Parathyroid adenoma (tissue), 2 donors: ENCODE measurements at regions not wholly inside any gene's neighbourhood (a gene's known extent, or its start where the extent isn't known, plus 50 kb on each side); places are given as distances from the start of the nearest gene placed in this dataset.

ENCODE experiments used
- H2AFZ ChIP-seq: fragments of 300-600 bp; sonication (generic); one replicate; pipeline ENCODE4 v1.7.0; 2017; ENCODE audit warnings: antibody characterized with exemption, mild to moderate bottlenecking
- H3K27ac ChIP-seq: fragments of 300-600 bp; sonication (generic); one replicate; pipeline ENCODE4 v1.7.0; 2017
- H3K27me3 ChIP-seq: fragments of 300-600 bp; sonication (generic); one replicate; pipeline ENCODE4 v1.7.0; 2017; ENCODE audit warnings: low read length; ENCODE audit not compliant: control insufficient read depth, insufficient read depth
- H3K36me3 ChIP-seq: fragments of 300-600 bp; sonication (generic); one replicate; pipeline ENCODE4 v1.7.0; 2017; ENCODE audit warnings: low read length; ENCODE audit not compliant: control insufficient read depth, insufficient read depth
- H3K4me1 ChIP-seq: fragments of 300-600 bp; sonication (generic); one replicate; pipeline ENCODE4 v1.7.0; 2017; ENCODE audit warnings: control low read depth
- H3K4me2 ChIP-seq: fragments of 300-600 bp; sonication (generic); one replicate; pipeline ENCODE4 v1.7.0; 2017; ENCODE audit warnings: low read length
- H3K4me3 ChIP-seq: fragments of 300-600 bp; sonication (generic); one replicate; pipeline ENCODE4 v1.7.0; 2017; ENCODE audit warnings: low read depth, low read length
- H3K79me2 ChIP-seq: fragments of 300-600 bp; sonication (generic); one replicate; pipeline ENCODE4 v1.7.0; 2017; ENCODE audit warnings: control low read depth
- H3K9ac ChIP-seq: fragments of 300-600 bp; sonication (generic); one replicate; pipeline ENCODE4 v1.7.0; 2017; ENCODE audit warnings: mild to moderate bottlenecking
- H3K9me3 ChIP-seq: fragments of 300-600 bp; sonication (generic); one replicate; pipeline ENCODE4 v1.7.0; 2017; ENCODE audit warnings: low read length; ENCODE audit not compliant: control insufficient read depth
- CTCF ChIP-seq: fragments of 300-600 bp; sonication (generic); IDR thresholded peaks from one replicate; pipeline ENCODE4 v1.7.0; 2017; ENCODE audit warnings: antibody characterized with exemption, mild to moderate bottlenecking
- donor health status: primary hyperparathyroidism.

GRCh38 chr9:80948066-80948465 lies 741.3 kb downstream of the TLE1 start:
- no peak overlapping the region for H3K4me2 ChIP-seq
- H3K9ac ChIP-seq = no peak overlapping the region
- no peaks in the 10 kb centered on the region for H3K79me2 ChIP-seq
- no peak overlapping the region for H2AFZ ChIP-seq
- no peaks in the 10 kb centered on the region for H3K36me3 ChIP-seq
- no peak for TF ChIP-seq CTCF
- H3K4me3 ChIP-seq = no peak overlapping the region
- no peaks in the 10 kb centered on the region for H3K4me1 ChIP-seq
- H3K27me3 ChIP-seq = no peaks in the 10 kb centered on the region
- no peak overlapping the region for H3K27ac ChIP-seq
- no peaks in the 10 kb centered on the region for H3K9me3 ChIP-seq

- Histone ChIP-seq H3K4me2 (no peak overlapping the region), H3K4me1 (no peaks in the 10 kb centered on the region), H3K27me3 (no peaks in the 10 kb centered on the region), H3K9me3 (no peaks in the 10 kb centered on the region), H3K79me2 (no peaks in the 10 kb centered on the region), H3K4me3 (no peak overlapping the region), H3K9ac (no peak overlapping the region), H3K27ac (no peak overlapping the region), H3K36me3 (no peaks in the 10 kb centered on the region), H2AFZ (no peak overlapping the region)
- no peak for TF ChIP-seq CTCF
Measured at GRCh38 chr9:80946496-80947170, 742.7 kb downstream of the TLE1 start.

GRCh38 chr9:80945436-80945835 lies 743.9 kb downstream of the TLE1 start:
- H3K4me1 ChIP-seq = no peaks in the 10 kb centered on the region
- H3K9ac ChIP-seq = no peak overlapping the region
- no peak overlapping the region for H3K4me3 ChIP-seq
- H3K27ac ChIP-seq = no peak overlapping the region
- TF ChIP-seq CTCF = no peak
- no peak overlapping the region for H2AFZ ChIP-seq
- H3K9me3 ChIP-seq = no peaks in the 10 kb centered on the region
- no peak overlapping the region for H3K4me2 ChIP-seq
- H3K79me2 ChIP-seq = no peaks in the 10 kb centered on the region
- no peaks in the 10 kb centered on the region for H3K36me3 ChIP-seq
- no peaks in the 10 kb centered on the region for H3K27me3 ChIP-seq

- Histone ChIP-seq H3K79me2 (no peaks in the 10 kb centered on the region), H3K4me3 (no peak overlapping the region), H3K27ac (no peak overlapping the region), H3K4me1 (no peaks in the 10 kb centered on the region), H3K9ac (no peak overlapping the region), H3K27me3 (no peaks in the 10 kb centered on the region), H3K4me2 (no peak overlapping the region), H3K9me3 (no peaks in the 10 kb centered on the region), H2AFZ (no peak overlapping the region), H3K36me3 (no peaks in the 10 kb centered on the region)
- no peak for TF ChIP-seq CTCF
Measured at GRCh38 chr9:80937645-80938044, 751.7 kb downstream of the TLE1 start.

- no peaks in the 10 kb centered on the region for H3K4me1 ChIP-seq
- no peak for TF ChIP-seq CTCF
- no peaks in the 10 kb centered on the region for H3K27me3 ChIP-seq
- H3K4me3 ChIP-seq = no peak overlapping the region
- H3K4me2 ChIP-seq = no peak overlapping the region
- no peak overlapping the region for H2AFZ ChIP-seq
- H3K36me3 ChIP-seq = no peaks in the 10 kb centered on the region
- no peak overlapping the region for H3K27ac ChIP-seq
- H3K9me3 ChIP-seq = no peaks in the 10 kb centered on the region
- no peak overlapping the region for H3K9ac ChIP-seq
- no peaks in the 10 kb centered on the region for H3K79me2 ChIP-seq
Measured at GRCh38 chr9:80934095-80934494, 755.3 kb downstream of the TLE1 start.
